Endothelial cell of umbilical vein (primary cell): ENCODE measurements at regions not wholly inside any gene's neighbourhood (a gene's known extent, or its start where the extent isn't known, plus 50 kb on each side); places are given as distances from the start of the nearest gene placed in this dataset.

Source experiments
- BruUV-seq: library from RNA; stranded (reverse); fragments of 400-500 nt; replicated peaks from 2 replicates; lab custom pipeline; 2021; lab: Mats Ljungman, UMichigan
- CTCF ChIA-PET: fragments of 300-600, 350-600 bp; sonication (Branson Sonifier 250); formaldehyde crosslinking; loops from one replicate; lab custom pipeline; 2021; ENCODE audit warnings: antibody characterized with exemption, inconsistent platforms; lab: Charles Lee
- POLR2A ChIA-PET: fragments of 300-600, 350-600 bp; sonication (Branson Sonifier 250); formaldehyde crosslinking; loops from one replicate; lab custom pipeline; 2021; ENCODE audit warnings: antibody characterized with exemption, inconsistent platforms; lab: Charles Lee
- DNase-seq: peaks from one replicate; pipeline ENCODE4 v3.0.0-alpha.2; 2011; ENCODE audit warnings: low read depth, low spot score
- FAIRE-seq: peaks from 2 replicates; lab custom pipeline; 2011; peaks lifted over from hg19 to GRCh38; lab: Jason Lieb, UNC
- H2AFZ ChIP-seq: 2 replicates; pipeline ENCODE4 v1.6.0; 2012; ENCODE audit warnings: low read depth, low read length, control low read depth, inconsistent platforms
- H3K27ac ChIP-seq: 2 replicates; pipeline ENCODE4 v1.5.1; 2011; ENCODE audit warnings: low read depth, mild to moderate bottlenecking, control low read depth, low read length, moderate library complexity; ENCODE audit not compliant: insufficient read depth
- H3K27me3 ChIP-seq, 2 experiments: 2 replicates each; pipeline versions ENCODE4 v1.6.0 to v1.6.1; 2011; ENCODE audit warnings: low read length in 2 of 2, mixed read lengths in 1 of 2; ENCODE audit not compliant: control insufficient read depth in 2 of 2, insufficient read depth in 2 of 2
- H3K36me3 ChIP-seq, 2 experiments: 2 replicates in 1 of 2; 3 replicates in 1 of 2; pipeline ENCODE4 v1.5.1; 2011; ENCODE audit warnings: low read length in 2 of 2, mild to moderate bottlenecking in 1 of 2, moderate library complexity in 1 of 2; ENCODE audit not compliant: control insufficient read depth in 2 of 2, insufficient read depth in 2 of 2; ENCODE audit errors: extremely low read depth in 1 of 2
- H3K4me1 ChIP-seq: 3 replicates; pipeline ENCODE4 v1.5.1; 2011; ENCODE audit warnings: mild to moderate bottlenecking, low read length; ENCODE audit not compliant: control insufficient read depth, insufficient read depth; ENCODE audit errors: extremely low read depth
- H3K4me2 ChIP-seq: 2 replicates; pipeline ENCODE4 v1.6.1; 2011; ENCODE audit warnings: low read length, control low read depth, mixed read lengths; ENCODE audit not compliant: insufficient read depth
- H3K4me3 ChIP-seq, 3 experiments: fragments of 200-600 bp in 1 of 3; sonication (generic), shearing (Covaris generic) in 1 of 3; replicated peaks in 1 of 3; 2 replicates each; pipeline ENCODE4 v1.5.1; 2011 to 2016; ENCODE audit warnings: control low read depth in 3 of 3, low read length in 3 of 3, mild to moderate bottlenecking in 2 of 3, inconsistent platforms in 1 of 3, low read depth in 1 of 3, moderate library complexity in 1 of 3; ENCODE audit not compliant: insufficient read depth in 1 of 3
- H3K79me2 ChIP-seq: 2 replicates; pipeline ENCODE4 v1.6.0; 2012; ENCODE audit warnings: low read length, inconsistent platforms; ENCODE audit not compliant: control insufficient read depth, insufficient read depth
- H3K9ac ChIP-seq: replicated peaks from 2 replicates; pipeline ENCODE3; 2011; ENCODE audit warnings: low read length, control low read depth; ENCODE audit not compliant: insufficient read depth; ENCODE audit errors: extremely low read depth
- H3K9me1 ChIP-seq: replicated peaks from 3 replicates; pipeline ENCODE4 v1.6.0; 2011; ENCODE audit warnings: mild to moderate bottlenecking, low read length; ENCODE audit not compliant: control insufficient read depth, insufficient read depth; ENCODE audit errors: extremely low read depth
- H3K9me3 ChIP-seq: replicated peaks from 2 replicates; pipeline ENCODE4 v1.5.1; 2012; ENCODE audit warnings: low read length, inconsistent platforms; ENCODE audit not compliant: control insufficient read depth, insufficient read depth
- H4K20me1 ChIP-seq: replicated peaks from 2 replicates; pipeline ENCODE3; 2011; ENCODE audit warnings: mild to moderate bottlenecking, low read length; ENCODE audit not compliant: control insufficient read depth, insufficient read depth; ENCODE audit errors: extremely low read depth
- CTCF ChIP-seq, 2 donors: IDR thresholded peaks; 1 replicate in 1 of 2; 2 replicates in 1 of 2; pipeline ENCODE4 v1.5.1; 2011; ENCODE audit warnings: low read length in 2 of 2, mild to moderate bottlenecking in 2 of 2, moderate library complexity in 2 of 2, control low read depth in 1 of 2, inconsistent platforms in 1 of 2, low read depth in 1 of 2; ENCODE audit not compliant: insufficient read depth in 1 of 2; ENCODE audit errors: extremely low read depth in 1 of 2
- FOS ChIP-seq: IDR thresholded peaks from 2 replicates; pipeline ENCODE4 v1.6.1; 2011; ENCODE audit warnings: mild to moderate bottlenecking, low read length, moderate library complexity, borderline replicate concordance; ENCODE audit not compliant: insufficient read depth
- GATA2 ChIP-seq: IDR thresholded peaks from 2 replicates; pipeline ENCODE4 v1.7.0; 2011; ENCODE audit warnings: low read depth, mild to moderate bottlenecking, moderate library complexity, mixed read lengths, low read length; ENCODE audit not compliant: insufficient read length, insufficient read depth
- JUN ChIP-seq: IDR thresholded peaks from 2 replicates; pipeline ENCODE4 v1.6.1; 2011; ENCODE audit warnings: borderline replicate concordance, low read depth; ENCODE audit not compliant: insufficient read length, insufficient read depth
- MAX ChIP-seq: IDR thresholded peaks from 2 replicates; pipeline ENCODE4 v1.6.1; 2011; ENCODE audit not compliant: insufficient read depth, insufficient read length
- MYC ChIP-seq: IDR thresholded peaks from one replicate; pipeline ENCODE4 v1.6.1; 2011; ENCODE audit warnings: mild to moderate bottlenecking, low read depth, low read length
- POLR2A ChIP-seq: IDR thresholded peaks from 2 replicates; pipeline ENCODE4 v1.6.1; 2012; ENCODE audit warnings: low read depth, mild to moderate bottlenecking, control low read depth, low read length
- POLR2AphosphoS5 ChIP-seq: IDR thresholded peaks from 2 replicates; pipeline ENCODE4 v1.6.1; 2012; ENCODE audit warnings: low read depth, mild to moderate bottlenecking, control low read depth, low read length, moderate library complexity; ENCODE audit not compliant: insufficient read depth
- dilution Hi-C: fragments of 300-500 bp; cut with MboI; formaldehyde crosslinking; loops from one replicate; pipeline ENCODE4 v1.15.0; 2019; ENCODE audit warnings: low sequenced_read_pairs; ENCODE audit not compliant: extremely low pct_ligation_motif_present
- intact Hi-C: fragments of 100-400 bp; cut with micrococcal nuclease; formaldehyde crosslinking; loops from one replicate; pipeline ENCODE4 v1.10.0; 2022

GRCh38 chr15:96028620-96029019 lies 301.9 kb upstream of the NR2F2 start:
- Histone ChIP-seq H3K79me2 (no peaks in the 10 kb centered on the region), H3K4me3 (no peak overlapping the region), H3K27me3 (no peaks in the 10 kb centered on the region), H3K9me1 (no peaks in the 10 kb centered on the region), H3K4me2 (no peak overlapping the region), H4K20me1 (no peaks in the 10 kb centered on the region), H3K27ac (no peak overlapping the region), H3K9me3 (no peaks in the 10 kb centered on the region), H3K36me3 (no peaks in the 10 kb centered on the region), H2AFZ (no peak overlapping the region), H3K9ac (no peak overlapping the region), H3K4me1 (peaks cover 6% of the 10 kb centered on the region)
- FAIRE-seq = no peak
- TF ChIP-seq POLR2A (no peak), GATA2 (no peak), CTCF (IDR thresholded peaks at IDR 0.05; ENCODE audit: extremely low read depth in 1 of 2, insufficient read depth in 1 of 2, low read depth in 1 of 2, low read length in 2 of 2) (no peak), MYC (no peak)
- dilution Hi-C loops = no loop called here
- no TSS peak for BruUV-seq
- intact Hi-C loops = no loop called here
- no peak for DNase-seq
- ChIA-PET POLR2A (no interaction called here), CTCF (interaction anchor here (1.6 kb wide), 1 partner anchor 732 kb away, joined by 4 read pairs; no protein-coding TSS in a partner anchor)

- H2AFZ ChIP-seq = no peak overlapping the region
- intact Hi-C loops = no loop called here
- FAIRE-seq = no peak
These were observed 301.3 kb upstream of the NR2F2 start for GRCh38 chr15:96029172-96029571.

More at GRCh38 chr15:96029172-96029571, 301.3 kb upstream of the NR2F2 start:
- Histone ChIP-seq H3K9me3 (no peaks in the 10 kb centered on the region), H3K36me3 (no peaks in the 10 kb centered on the region), H4K20me1 (no peaks in the 10 kb centered on the region), H3K4me3 (no peak overlapping the region), H3K4me1 (peaks cover 6% of the 10 kb centered on the region), H3K4me2 (no peak overlapping the region), H3K79me2 (no peaks in the 10 kb centered on the region), H3K9me1 (no peaks in the 10 kb centered on the region), H3K9ac (no peak overlapping the region), H3K27ac (no peak overlapping the region), H3K27me3 (no peaks in the 10 kb centered on the region)
- ChIA-PET CTCF (no interaction called here), POLR2A (no interaction called here)
- BruUV-seq = no TSS peak
- TF ChIP-seq FOS = no peak
- TF ChIP-seq MAX = no peak
- TF ChIP-seq POLR2AphosphoS5 = no peak
- TF ChIP-seq GATA2 = no peak
- no peak for TF ChIP-seq POLR2A
- TF ChIP-seq JUN = no peak
- TF ChIP-seq MYC = no peak
- TF ChIP-seq CTCF (IDR thresholded peaks at IDR 0.05; ENCODE audit: extremely low read depth in 1 of 2, insufficient read depth in 1 of 2, low read depth in 1 of 2, low read length in 2 of 2) = no peak
- DNase-seq = no peak
- dilution Hi-C loops = no loop called here
